ENCODE measurements at regions not wholly inside any gene's neighbourhood (a gene's known extent, or its start where the extent isn't known, plus 50 kb on each side); places are given as distances from the start of the nearest gene placed in this dataset.

DNA sequence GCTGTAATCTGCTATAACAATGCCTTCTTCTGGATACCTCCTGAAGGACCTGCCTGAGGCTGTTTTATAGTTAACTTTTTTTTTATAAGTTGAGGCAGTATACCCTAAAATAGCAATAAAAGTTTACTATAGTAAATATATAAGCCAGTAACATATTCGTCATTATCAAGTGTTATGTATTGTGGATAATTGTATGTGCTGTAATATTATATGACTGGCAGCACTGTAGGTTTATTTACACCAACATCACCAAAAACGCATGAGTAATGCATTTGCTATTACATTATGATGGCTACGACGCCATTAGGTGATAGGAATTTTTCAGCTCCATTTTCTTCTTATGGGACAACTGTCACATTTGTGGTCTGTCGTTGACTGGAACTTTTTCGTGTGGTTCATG, 237.2 kb upstream of the PITX2 start:
- no peak for DNase-seq (ENCODE audit: extremely low spot score, unreplicated experiment)
- Mint-ChIP-seq H3K27me3 (no peaks in the 10 kb centered on the region), H3K36me3 (no peaks in the 10 kb centered on the region), H3K27ac (no peak overlapping the region), H3K9me3 (no peaks in the 10 kb centered on the region), H3K4me1 (ENCODE audit: unreplicated experiment) (no peaks in the 10 kb centered on the region), H3K4me3 (no peak overlapping the region)
- TF ChIP-seq, protein P1, sequence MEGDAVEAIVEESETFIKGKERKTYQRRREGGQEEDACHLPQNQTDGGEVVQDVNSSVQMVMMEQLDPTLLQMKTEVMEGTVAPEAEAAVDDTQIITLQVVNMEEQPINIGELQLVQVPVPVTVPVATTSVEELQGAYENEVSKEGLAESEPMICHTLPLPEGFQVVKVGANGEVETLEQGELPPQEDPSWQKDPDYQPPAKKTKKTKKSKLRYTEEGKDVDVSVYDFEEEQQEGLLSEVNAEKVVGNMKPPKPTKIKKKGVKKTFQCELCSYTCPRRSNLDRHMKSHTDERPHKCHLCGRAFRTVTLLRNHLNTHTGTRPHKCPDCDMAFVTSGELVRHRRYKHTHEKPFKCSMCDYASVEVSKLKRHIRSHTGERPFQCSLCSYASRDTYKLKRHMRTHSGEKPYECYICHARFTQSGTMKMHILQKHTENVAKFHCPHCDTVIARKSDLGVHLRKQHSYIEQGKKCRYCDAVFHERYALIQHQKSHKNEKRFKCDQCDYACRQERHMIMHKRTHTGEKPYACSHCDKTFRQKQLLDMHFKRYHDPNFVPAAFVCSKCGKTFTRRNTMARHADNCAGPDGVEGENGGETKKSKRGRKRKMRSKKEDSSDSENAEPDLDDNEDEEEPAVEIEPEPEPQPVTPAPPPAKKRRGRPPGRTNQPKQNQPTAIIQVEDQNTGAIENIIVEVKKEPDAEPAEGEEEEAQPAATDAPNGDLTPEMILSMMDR (conservative IDR thresholded peaks at IDR 0.05): no peak

DNA sequence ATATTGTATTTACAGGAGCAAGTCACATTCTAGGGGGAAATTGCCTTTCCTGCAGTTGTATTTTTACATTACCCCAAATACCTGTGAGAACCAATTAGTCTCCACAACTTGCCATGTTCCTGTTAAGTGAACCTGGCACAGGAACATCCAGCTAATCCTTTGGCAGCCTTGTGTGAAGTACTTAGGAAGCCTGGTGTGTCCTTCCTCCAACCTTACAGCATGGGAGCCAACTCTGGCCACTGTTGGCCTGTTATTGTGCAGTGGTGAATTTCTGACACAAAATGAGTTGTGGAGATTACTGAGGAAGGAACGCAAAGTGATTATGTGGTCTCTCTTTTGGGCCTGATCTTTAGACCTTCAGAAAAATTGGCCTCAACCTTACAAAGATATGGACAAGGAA, 238.0 kb upstream of the PITX2 start:
- DNase-seq (ENCODE audit: extremely low spot score, unreplicated experiment): no peak
- TF ChIP-seq, protein P1 (conservative IDR thresholded peaks at IDR 0.05): no peak
- Mint-ChIP-seq H3K36me3 (no peaks in the 10 kb centered on the region), H3K4me3 (no peak overlapping the region), H3K27ac (no peak overlapping the region), H3K27me3 (no peaks in the 10 kb centered on the region), H3K9me3 (no peaks in the 10 kb centered on the region), H3K4me1 (ENCODE audit: unreplicated experiment) (no peaks in the 10 kb centered on the region)

DNA sequence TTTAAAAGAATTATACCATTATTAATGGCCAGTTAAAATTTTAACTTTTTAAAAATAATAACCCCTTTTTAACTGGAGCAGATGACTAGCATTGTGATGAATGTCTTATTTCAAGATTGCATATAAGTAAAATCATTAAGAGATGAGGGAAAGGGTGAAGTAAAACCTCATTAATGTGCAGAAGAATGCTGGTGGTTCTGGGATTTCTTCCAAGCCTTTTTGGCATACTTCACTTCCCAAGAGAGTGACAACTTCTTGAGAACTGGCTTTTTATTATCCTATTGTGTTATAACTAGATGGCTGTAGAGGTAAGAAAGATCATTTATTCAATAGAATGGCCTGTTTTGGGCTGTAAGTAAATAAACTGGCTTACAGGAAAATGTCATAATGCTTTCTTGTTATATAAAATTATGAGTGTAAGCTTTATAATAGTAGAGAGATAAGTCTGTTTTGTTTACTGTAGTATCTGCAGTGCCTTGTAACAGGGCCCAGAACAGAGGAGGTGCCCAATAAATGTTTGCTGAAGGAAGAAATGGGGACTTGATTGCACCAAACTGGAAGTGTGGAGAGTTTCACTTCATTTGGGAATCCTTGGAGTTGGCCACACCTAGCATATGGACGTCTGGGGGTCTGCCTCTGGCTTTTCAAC, 242.9 kb upstream of the PITX2 start:
- no peaks in the 10 kb centered on the region for H3K27me3 Mint-ChIP-seq
- TF ChIP-seq, protein P1 (conservative IDR thresholded peaks at IDR 0.05): no peak
- no peak overlapping the region for H3K27ac Mint-ChIP-seq
- DNase-seq (ENCODE audit: extremely low spot score, unreplicated experiment): no peak
- no peaks in the 10 kb centered on the region for H3K9me3 Mint-ChIP-seq
- peaks cover 4% of the 10 kb centered on the region for H3K4me1 Mint-ChIP-seq (ENCODE audit: unreplicated experiment)
- no peaks in the 10 kb centered on the region for H3K36me3 Mint-ChIP-seq
- no peak overlapping the region for H3K4me3 Mint-ChIP-seq

DNA sequence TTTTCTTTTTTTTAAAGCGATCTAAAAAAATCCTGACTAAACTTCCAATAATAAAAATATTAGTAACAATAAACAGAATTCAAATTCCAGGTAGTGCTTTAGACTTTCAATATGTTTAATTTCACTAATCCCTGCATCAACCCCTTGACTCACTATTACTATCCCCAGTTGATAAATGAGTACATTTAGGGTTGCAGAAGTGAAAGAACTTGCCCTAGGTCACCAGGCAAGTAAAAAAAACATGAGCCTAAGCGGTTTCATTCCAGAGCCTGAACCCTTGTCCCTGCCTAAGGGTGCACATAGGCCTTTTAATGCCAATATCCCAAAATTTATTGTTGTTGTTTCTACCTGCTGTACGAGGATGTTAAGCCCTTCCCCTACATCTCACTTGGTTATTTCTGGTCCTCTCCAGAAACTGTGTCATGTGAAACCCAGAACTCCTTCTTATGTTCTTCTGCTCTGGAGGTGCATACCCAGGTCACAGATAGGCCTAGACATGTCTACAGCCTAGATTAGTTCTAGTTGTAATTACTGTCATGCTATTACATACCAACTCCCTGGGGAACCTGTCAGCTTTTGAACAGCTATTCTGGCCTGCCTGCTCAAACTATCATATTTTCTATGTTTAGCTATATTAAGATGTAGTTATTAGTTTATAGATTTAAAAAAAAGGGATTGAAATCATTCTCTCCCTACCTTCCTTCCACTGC, 244.5 kb upstream of the PITX2 start:
- no peak for DNase-seq (ENCODE audit: extremely low spot score, unreplicated experiment)
- H3K9me3 Mint-ChIP-seq: no peaks in the 10 kb centered on the region
- peaks cover 4% of the 10 kb centered on the region for H3K4me1 Mint-ChIP-seq (ENCODE audit: unreplicated experiment)
- no peaks in the 10 kb centered on the region for H3K36me3 Mint-ChIP-seq
- TF ChIP-seq, protein P1 (conservative IDR thresholded peaks at IDR 0.05): no peak
- H3K27ac Mint-ChIP-seq: no peak overlapping the region
- H3K27me3 Mint-ChIP-seq: no peaks in the 10 kb centered on the region
- no peak overlapping the region for H3K4me3 Mint-ChIP-seq

DNA sequence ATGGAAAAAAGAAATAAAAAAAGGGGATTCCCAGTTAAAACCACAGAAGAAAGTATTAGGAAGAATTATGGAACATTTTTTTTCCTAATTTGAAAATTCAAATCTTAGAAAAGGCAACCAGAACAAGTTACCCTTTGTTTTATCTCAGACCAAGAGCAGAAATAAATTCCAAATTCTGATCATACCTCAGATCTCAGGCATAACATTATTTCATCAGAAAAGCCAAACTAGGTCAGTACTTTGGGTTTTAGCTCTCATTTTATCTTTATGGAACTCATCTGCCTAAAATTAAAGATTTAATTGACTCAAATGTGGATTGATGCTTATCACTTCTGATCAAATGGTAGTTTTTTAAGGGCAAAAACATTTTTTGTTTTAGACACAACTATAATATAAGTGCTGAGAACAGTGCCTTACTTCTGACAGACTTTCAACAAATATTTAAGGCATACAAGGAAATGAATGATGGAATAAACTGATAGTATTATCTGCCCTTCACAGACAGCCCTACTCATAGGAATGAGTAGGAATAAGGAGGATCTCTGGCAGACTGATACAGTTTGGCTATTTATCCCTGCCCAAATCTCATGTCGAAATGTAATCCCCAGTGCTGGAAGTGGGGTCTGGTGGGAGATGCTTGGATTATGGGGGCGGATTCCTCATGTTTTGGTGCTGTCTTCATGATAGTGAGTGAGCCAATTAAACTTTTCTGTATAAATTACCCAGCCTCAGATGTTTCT, 245.3 kb upstream of the PITX2 start:
- H3K4me1 Mint-ChIP-seq (ENCODE audit: unreplicated experiment): peaks cover 4% of the 10 kb centered on the region
- TF ChIP-seq, protein P1 (conservative IDR thresholded peaks at IDR 0.05): no peak
- DNase-seq (ENCODE audit: extremely low spot score, unreplicated experiment): no peak
- H3K27ac Mint-ChIP-seq: no peak overlapping the region
- no peaks in the 10 kb centered on the region for H3K36me3 Mint-ChIP-seq
- H3K27me3 Mint-ChIP-seq: no peaks in the 10 kb centered on the region
- no peaks in the 10 kb centered on the region for H3K9me3 Mint-ChIP-seq
- H3K4me3 Mint-ChIP-seq: no peak overlapping the region

Measured in type B pancreatic cell (in vitro differentiated cells).